Ishikawa (cell line): ENCODE measurements at regions not wholly inside any gene's neighbourhood (a gene's known extent, or its start where the extent isn't known, plus 50 kb on each side); places are given as distances from the start of the nearest gene placed in this dataset.

Source experiments
- EGR1 ChIP-seq: IDR thresholded peaks from 2 replicates; pipeline ENCODE4 v1.6.1; 2012
- EP300 ChIP-seq: IDR thresholded peaks from 2 replicates; pipeline ENCODE4 v1.6.1; 2012; ENCODE audit warnings: borderline replicate concordance
- MAX ChIP-seq: IDR thresholded peaks from 2 replicates; pipeline ENCODE4 v1.6.1; 2012
- NFIC ChIP-seq: IDR thresholded peaks from 2 replicates; pipeline ENCODE4 v1.6.1; 2012
- REST ChIP-seq: IDR thresholded peaks from 2 replicates; pipeline ENCODE4 v1.6.1; 2012; ENCODE audit warnings: low read depth, mild to moderate bottlenecking
- TAF1 ChIP-seq: IDR thresholded peaks from 2 replicates; pipeline ENCODE4 v1.6.1; 2012; ENCODE audit warnings: low read depth, mild to moderate bottlenecking
- TEAD4 ChIP-seq: IDR thresholded peaks from 2 replicates; pipeline ENCODE4 v1.6.1; 2012
- YY1 ChIP-seq: IDR thresholded peaks from 2 replicates; pipeline ENCODE4 v1.6.1; 2012; ENCODE audit warnings: low read depth
- ZBTB7A ChIP-seq: IDR thresholded peaks from 2 replicates; pipeline ENCODE4 v1.6.1; 2012; ENCODE audit warnings: low read depth

- no peak for TF ChIP-seq REST
- TF ChIP-seq TAF1, result no peak
- no peak for TF ChIP-seq YY1
- TF ChIP-seq NFIC, result no peak
- TF ChIP-seq EP300, result no peak
- no peak for TF ChIP-seq EGR1
- no peak for TF ChIP-seq MAX
- no peak for TF ChIP-seq TEAD4
- TF ChIP-seq ZBTB7A, result no peak
Observed at GRCh38 chr20:10739566-10739965, 65.8 kb upstream of the JAG1 start.
